ENCODE measurements at regions not wholly inside any gene's neighbourhood (a gene's known extent, or its start where the extent isn't known, plus 50 kb on each side); places are given as distances from the start of the nearest gene placed in this dataset.

DNA sequence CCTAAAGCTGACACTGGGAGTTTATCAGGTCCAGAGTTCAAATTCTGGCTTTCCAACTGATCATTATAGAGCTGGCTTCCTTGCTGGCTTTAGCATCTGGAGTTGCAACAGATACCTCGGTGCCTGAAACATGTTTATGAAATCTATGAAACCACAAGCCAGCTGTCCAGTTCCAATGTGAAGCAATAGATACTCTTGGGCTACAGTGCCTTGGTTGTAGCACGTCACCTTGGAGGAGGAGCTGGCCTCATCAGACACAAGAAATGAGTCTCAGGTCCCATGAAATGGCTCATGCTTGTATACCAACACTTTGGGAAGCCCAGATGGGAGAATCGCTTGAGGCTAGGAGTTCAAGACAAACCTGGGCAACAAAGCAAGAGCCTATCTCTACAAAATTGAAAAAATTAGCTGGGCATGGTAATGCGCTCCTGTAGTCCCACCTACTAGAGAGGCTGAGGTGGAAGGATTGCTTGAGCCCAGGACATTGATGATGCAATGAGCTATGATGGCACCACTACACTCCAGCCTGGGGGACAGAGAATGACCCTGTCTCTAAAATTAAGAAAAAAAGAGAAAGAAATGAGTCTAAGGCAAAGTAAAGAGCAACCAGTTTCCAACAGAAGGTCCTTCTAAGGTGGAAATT lies 132.5 kb upstream of the ZNF648 start:
- Histone ChIP-seq H3K9me3 (ENCODE audit: low read length) (no peaks in the 10 kb centered on the region), H3K9ac (ENCODE audit: low read length) (no peak overlapping the region), H3K27ac (ENCODE audit: low read depth, low read length, poor library complexity, severe bottlenecking) (no peak overlapping the region), H2AFZ (ENCODE audit: low read length) (no peak overlapping the region), H4K20me1 (ENCODE audit: insufficient read depth, low read length) (no peaks in the 10 kb centered on the region), H3F3A (ENCODE audit: insufficient read depth, low read length) (no peaks in the 10 kb centered on the region), H3K4me1 (ENCODE audit: insufficient read depth, low read length, severe bottlenecking) (no peaks in the 10 kb centered on the region), H3K27me3 (ENCODE audit: insufficient read depth, low read length) (no peaks in the 10 kb centered on the region), H3K79me2 (ENCODE audit: insufficient read depth, low read length) (no peaks in the 10 kb centered on the region), H3K4me2 (ENCODE audit: low read length) (no peak overlapping the region), H3K36me3 (ENCODE audit: insufficient read depth, low read length) (no peaks in the 10 kb centered on the region), H3K9me2 (ENCODE audit: low read depth, low read length) (no peaks in the 10 kb centered on the region), H3K4me3 (ENCODE audit: low read depth, low read length, poor library complexity, severe bottlenecking) (no peak overlapping the region)
- TF ChIP-seq, protein P1, sequence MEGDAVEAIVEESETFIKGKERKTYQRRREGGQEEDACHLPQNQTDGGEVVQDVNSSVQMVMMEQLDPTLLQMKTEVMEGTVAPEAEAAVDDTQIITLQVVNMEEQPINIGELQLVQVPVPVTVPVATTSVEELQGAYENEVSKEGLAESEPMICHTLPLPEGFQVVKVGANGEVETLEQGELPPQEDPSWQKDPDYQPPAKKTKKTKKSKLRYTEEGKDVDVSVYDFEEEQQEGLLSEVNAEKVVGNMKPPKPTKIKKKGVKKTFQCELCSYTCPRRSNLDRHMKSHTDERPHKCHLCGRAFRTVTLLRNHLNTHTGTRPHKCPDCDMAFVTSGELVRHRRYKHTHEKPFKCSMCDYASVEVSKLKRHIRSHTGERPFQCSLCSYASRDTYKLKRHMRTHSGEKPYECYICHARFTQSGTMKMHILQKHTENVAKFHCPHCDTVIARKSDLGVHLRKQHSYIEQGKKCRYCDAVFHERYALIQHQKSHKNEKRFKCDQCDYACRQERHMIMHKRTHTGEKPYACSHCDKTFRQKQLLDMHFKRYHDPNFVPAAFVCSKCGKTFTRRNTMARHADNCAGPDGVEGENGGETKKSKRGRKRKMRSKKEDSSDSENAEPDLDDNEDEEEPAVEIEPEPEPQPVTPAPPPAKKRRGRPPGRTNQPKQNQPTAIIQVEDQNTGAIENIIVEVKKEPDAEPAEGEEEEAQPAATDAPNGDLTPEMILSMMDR (IDR thresholded peaks at IDR 0.05; ENCODE audit: low read length) = no peak
- no peak for TF ChIP-seq EZH2 (IDR thresholded peaks at IDR 0.05; ENCODE audit: borderline replicate concordance, low read length)

DNA sequence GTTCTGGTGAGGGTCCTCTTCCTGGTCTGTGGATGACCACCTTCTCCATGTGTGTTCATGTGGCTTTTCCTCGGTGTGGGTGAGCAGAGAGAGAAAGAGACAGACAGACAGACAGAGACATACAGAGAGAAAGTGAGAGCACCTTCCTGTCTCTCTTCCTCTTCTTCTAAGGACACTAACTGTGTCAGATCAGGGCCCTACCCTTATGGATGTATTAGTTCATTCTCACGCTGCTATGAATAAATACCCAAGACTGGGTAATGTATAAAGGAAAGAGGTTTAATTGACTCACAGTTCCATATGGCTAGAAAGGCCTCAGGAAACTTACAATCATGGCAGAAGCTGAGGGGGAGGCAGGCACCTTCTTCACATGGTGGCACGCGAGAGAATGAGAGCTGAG lies 131.5 kb upstream of the ZNF648 start:
- no peaks in the 10 kb centered on the region for H3K79me2 ChIP-seq (ENCODE audit: insufficient read depth, low read length)
- no peaks in the 10 kb centered on the region for H3K36me3 ChIP-seq (ENCODE audit: insufficient read depth, low read length)
- H3K4me2 ChIP-seq (ENCODE audit: low read length) = no peak overlapping the region
- no peaks in the 10 kb centered on the region for H4K20me1 ChIP-seq (ENCODE audit: insufficient read depth, low read length)
- TF ChIP-seq, protein P1 (IDR thresholded peaks at IDR 0.05; ENCODE audit: low read length) = no peak
- no peak for TF ChIP-seq EZH2 (IDR thresholded peaks at IDR 0.05; ENCODE audit: borderline replicate concordance, low read length)
- H3K4me3 ChIP-seq (ENCODE audit: low read depth, low read length, poor library complexity, severe bottlenecking) = no peak overlapping the region
- no peaks in the 10 kb centered on the region for H3K4me1 ChIP-seq (ENCODE audit: insufficient read depth, low read length, severe bottlenecking)
- H3K9ac ChIP-seq (ENCODE audit: low read length) = no peak overlapping the region
- no peaks in the 10 kb centered on the region for H3K27me3 ChIP-seq (ENCODE audit: insufficient read depth, low read length)
- no peaks in the 10 kb centered on the region for H3K9me2 ChIP-seq (ENCODE audit: low read depth, low read length)
- H3F3A ChIP-seq (ENCODE audit: insufficient read depth, low read length) = no peaks in the 10 kb centered on the region
- H3K27ac ChIP-seq (ENCODE audit: low read depth, low read length, poor library complexity, severe bottlenecking) = no peak overlapping the region
- no peak overlapping the region for H2AFZ ChIP-seq (ENCODE audit: low read length)
- no peaks in the 10 kb centered on the region for H3K9me3 ChIP-seq (ENCODE audit: low read length)

GRCh38 chr1:182192215-182192614 lies 130.7 kb upstream of the ZNF648 start:
- no peaks in the 10 kb centered on the region for H3K9me2 ChIP-seq (ENCODE audit: low read depth, low read length)

More at GRCh38 chr1:182192215-182192614, 130.7 kb upstream of the ZNF648 start:
- Histone ChIP-seq H3K9ac (ENCODE audit: low read length) (no peak overlapping the region), H4K20me1 (ENCODE audit: insufficient read depth, low read length) (no peaks in the 10 kb centered on the region), H3K4me1 (ENCODE audit: insufficient read depth, low read length, severe bottlenecking) (no peaks in the 10 kb centered on the region), H3K4me2 (ENCODE audit: low read length) (no peak overlapping the region), H3K4me3 (ENCODE audit: low read depth, low read length, poor library complexity, severe bottlenecking) (no peak overlapping the region), H3K27me3 (ENCODE audit: insufficient read depth, low read length) (no peaks in the 10 kb centered on the region), H3K79me2 (ENCODE audit: insufficient read depth, low read length) (no peaks in the 10 kb centered on the region), H2AFZ (ENCODE audit: low read length) (no peak overlapping the region), H3K9me3 (ENCODE audit: low read length) (no peaks in the 10 kb centered on the region), H3K36me3 (ENCODE audit: insufficient read depth, low read length) (no peaks in the 10 kb centered on the region), H3K27ac (ENCODE audit: low read depth, low read length, poor library complexity, severe bottlenecking) (no peak overlapping the region), H3F3A (ENCODE audit: insufficient read depth, low read length) (no peaks in the 10 kb centered on the region)
- TF ChIP-seq EZH2 (IDR thresholded peaks at IDR 0.05; ENCODE audit: borderline replicate concordance, low read length) = no peak
- TF ChIP-seq, protein P1 (IDR thresholded peaks at IDR 0.05; ENCODE audit: low read length) = no peak

Data from OCI-LY1 (cell line).